Uterus (tissue), 2 donors: ENCODE measurements at regions not wholly inside any gene's neighbourhood (a gene's known extent, or its start where the extent isn't known, plus 50 kb on each side); places are given as distances from the start of the nearest gene placed in this dataset.

Source experiments
- POLR2A ChIP-seq, 2 donors: fragments of 450-650 bp; IDR thresholded peaks; one replicate each; pipeline ENCODE4 v1.6.1; 2016; ENCODE audit warnings: antibody characterized with exemption in 2 of 2, mild to moderate bottlenecking in 1 of 2, moderate library complexity in 1 of 2
- TF ChIP-seq, protein P1 (sequence below), 4 experiments: fragments of 200-600 bp in 2 of 4; fragments of 450-650 bp in 2 of 4; sonication (generic) in 2 of 4; IDR thresholded peaks; one replicate each; pipeline ENCODE4 v1.5.1; 2016 to 2019; ENCODE audit warnings: antibody characterized with exemption in 4 of 4, mild to moderate bottlenecking in 2 of 4, moderate library complexity in 1 of 4

DNA sequence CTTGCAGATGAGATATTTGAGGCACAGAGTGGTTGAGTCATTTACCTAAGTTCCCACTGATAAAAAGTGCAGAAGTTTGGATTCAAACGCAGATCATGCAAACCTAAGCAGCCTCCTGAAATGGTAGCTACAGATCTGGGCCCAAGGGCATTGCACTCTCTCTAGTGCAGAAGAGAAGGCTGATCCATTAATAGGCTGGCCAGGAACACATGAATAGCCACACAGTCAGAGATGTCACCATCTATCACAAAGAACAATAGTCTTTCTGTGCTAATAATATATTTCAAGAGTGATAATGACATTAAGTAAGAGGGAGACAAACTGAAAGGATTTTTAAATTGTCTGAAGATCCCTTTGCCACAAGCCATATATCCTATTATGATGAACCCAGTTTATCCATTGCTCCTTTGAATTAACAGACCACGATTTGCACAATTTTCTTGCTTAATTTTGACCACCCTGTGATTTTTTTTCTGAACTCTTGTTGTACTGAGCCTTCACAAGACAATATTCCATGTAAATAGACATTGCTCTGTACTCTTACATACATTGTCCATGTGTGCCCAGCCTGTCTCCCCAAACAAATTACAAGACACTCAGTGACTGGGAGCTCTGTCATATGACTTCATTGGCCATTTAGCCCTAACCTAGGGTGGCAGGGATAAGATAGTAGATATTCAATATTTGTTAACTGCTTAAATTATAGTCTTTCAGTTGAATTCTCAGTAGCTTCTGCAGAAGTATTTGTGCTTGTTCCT is 112.4 kb upstream of the RBPJ start:
- TF ChIP-seq, protein P1, sequence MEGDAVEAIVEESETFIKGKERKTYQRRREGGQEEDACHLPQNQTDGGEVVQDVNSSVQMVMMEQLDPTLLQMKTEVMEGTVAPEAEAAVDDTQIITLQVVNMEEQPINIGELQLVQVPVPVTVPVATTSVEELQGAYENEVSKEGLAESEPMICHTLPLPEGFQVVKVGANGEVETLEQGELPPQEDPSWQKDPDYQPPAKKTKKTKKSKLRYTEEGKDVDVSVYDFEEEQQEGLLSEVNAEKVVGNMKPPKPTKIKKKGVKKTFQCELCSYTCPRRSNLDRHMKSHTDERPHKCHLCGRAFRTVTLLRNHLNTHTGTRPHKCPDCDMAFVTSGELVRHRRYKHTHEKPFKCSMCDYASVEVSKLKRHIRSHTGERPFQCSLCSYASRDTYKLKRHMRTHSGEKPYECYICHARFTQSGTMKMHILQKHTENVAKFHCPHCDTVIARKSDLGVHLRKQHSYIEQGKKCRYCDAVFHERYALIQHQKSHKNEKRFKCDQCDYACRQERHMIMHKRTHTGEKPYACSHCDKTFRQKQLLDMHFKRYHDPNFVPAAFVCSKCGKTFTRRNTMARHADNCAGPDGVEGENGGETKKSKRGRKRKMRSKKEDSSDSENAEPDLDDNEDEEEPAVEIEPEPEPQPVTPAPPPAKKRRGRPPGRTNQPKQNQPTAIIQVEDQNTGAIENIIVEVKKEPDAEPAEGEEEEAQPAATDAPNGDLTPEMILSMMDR (IDR thresholded peaks at IDR 0.05) = no peak
- TF ChIP-seq POLR2A (IDR thresholded peaks at IDR 0.05) = no peak
